ENCODE measurements at regions not wholly inside any gene's neighbourhood (a gene's known extent, or its start where the extent isn't known, plus 50 kb on each side); places are given as distances from the start of the nearest gene placed in this dataset.

DNA sequence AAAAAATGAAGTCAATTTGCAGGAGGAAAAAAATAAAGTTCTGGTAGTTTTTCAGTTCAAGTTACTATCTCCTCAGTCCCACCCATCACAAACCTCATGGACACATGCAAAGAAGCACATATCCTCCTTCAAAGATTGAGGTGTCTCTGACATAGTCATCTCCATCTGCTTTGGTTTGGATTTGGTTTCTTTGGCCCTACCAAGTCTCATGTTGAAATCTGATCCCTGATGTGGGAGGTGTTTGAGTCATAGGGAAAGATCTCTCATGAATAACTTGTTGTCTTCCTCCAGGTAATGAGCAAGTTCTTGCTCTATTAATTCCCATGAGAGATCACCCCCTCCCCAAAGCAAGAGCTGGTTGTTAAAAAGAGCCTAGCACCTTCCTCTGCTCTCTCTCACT, 446.8 kb downstream of the IGSF11 start:
- TF ChIP-seq POLR2AphosphoS5 (IDR thresholded peaks at IDR 0.05): no peak
- TF ChIP-seq, protein P1, sequence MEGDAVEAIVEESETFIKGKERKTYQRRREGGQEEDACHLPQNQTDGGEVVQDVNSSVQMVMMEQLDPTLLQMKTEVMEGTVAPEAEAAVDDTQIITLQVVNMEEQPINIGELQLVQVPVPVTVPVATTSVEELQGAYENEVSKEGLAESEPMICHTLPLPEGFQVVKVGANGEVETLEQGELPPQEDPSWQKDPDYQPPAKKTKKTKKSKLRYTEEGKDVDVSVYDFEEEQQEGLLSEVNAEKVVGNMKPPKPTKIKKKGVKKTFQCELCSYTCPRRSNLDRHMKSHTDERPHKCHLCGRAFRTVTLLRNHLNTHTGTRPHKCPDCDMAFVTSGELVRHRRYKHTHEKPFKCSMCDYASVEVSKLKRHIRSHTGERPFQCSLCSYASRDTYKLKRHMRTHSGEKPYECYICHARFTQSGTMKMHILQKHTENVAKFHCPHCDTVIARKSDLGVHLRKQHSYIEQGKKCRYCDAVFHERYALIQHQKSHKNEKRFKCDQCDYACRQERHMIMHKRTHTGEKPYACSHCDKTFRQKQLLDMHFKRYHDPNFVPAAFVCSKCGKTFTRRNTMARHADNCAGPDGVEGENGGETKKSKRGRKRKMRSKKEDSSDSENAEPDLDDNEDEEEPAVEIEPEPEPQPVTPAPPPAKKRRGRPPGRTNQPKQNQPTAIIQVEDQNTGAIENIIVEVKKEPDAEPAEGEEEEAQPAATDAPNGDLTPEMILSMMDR (IDR thresholded peaks at IDR 0.05): no peak
- no peak for TF ChIP-seq POLR2A (IDR thresholded peaks at IDR 0.05)

Measured in prostate gland (tissue), 2 donors.